A549 (cell line): ENCODE measurements at regions not wholly inside any gene's neighbourhood (a gene's known extent, or its start where the extent isn't known, plus 50 kb on each side); places are given as distances from the start of the nearest gene placed in this dataset.
"Not testable (repeated sequence)": the region's sequence is repeated elsewhere in the genome, so short reads cannot be mapped to it uniquely, and the experiment has no call there.

Source experiments
- ATAC-seq, 2 experiments: fragments of 200-7000 bp in 1 of 2; fragments of >200 bp in 1 of 2; cut with Nextera tagmentation in 1 of 2; cut with Tn5 transposase in 1 of 2; 3 replicates each; pipeline versions ENCODE4 v1.8.0 to v1.9.1; 2018 to 2020; ENCODE audit warnings: mild to moderate bottlenecking in 1 of 2, moderate library complexity in 1 of 2
- CTCF ChIA-PET: fragments of 300-600 bp; sonication (Branson Sonifier 250); formaldehyde crosslinking; extraction: SDS; loops from one replicate; lab custom pipeline; 2021; ENCODE audit warnings: antibody characterized with exemption, inconsistent platforms; lab: Yijun Ruan, JAX
- POLR2A ChIA-PET: fragments of 350-600 bp; formaldehyde crosslinking; extraction: SDS; loops from one replicate; lab custom pipeline; 2021; ENCODE audit warnings: antibody characterized with exemption, inconsistent platforms; lab: Yijun Ruan, JAX
- DNase-seq, 2 experiments: peaks; one replicate each; pipeline versions ENCODE4 v3.0.0 to v3.0.0-alpha.2; 2011 to 2016; ENCODE audit warnings: low read depth in 1 of 2, low spot score in 1 of 2
- FAIRE-seq: peaks from 2 replicates; lab custom pipeline; 2011; peaks lifted over from hg19 to GRCh38; lab: Jason Lieb, UNC
- H3K27ac ChIP-seq, 2 experiments: fragments of >200 bp; sonication (Bioruptor Twin); formaldehyde crosslinking; 3 replicates each; pipeline ENCODE4 v1.5.1; 2016 to 2017
- H3K4me1 ChIP-seq: fragments of >200 bp; sonication (Bioruptor Twin); formaldehyde crosslinking; 3 replicates; pipeline ENCODE4 v1.6.1; 2016
- H3K4me2 ChIP-seq: fragments of >200 bp; sonication (Bioruptor Twin); formaldehyde crosslinking; 3 replicates; pipeline ENCODE4 v1.6.1; 2016
- H3K4me3 ChIP-seq: fragments of >200 bp; sonication (Bioruptor Twin); formaldehyde crosslinking; 3 replicates; pipeline ENCODE4 v1.5.1; 2016
- H3K9me3 ChIP-seq: fragments of >200 bp; sonication (Bioruptor Twin); formaldehyde crosslinking; 3 replicates; pipeline ENCODE4 v1.6.1; 2016
- CBX8 ChIP-seq: fragments of 200-600 bp; sonication (generic); IDR thresholded peaks from 2 replicates; pipeline ENCODE4 v1.6.1; 2016
- FOSB ChIP-seq: fragments of 250-450 bp; sonication (Bioruptor Pico); IDR thresholded peaks from 2 replicates; pipeline ENCODE4 v1.5.0; 2020; ENCODE audit warnings: mild to moderate bottlenecking, moderate library complexity
- FOSL2 ChIP-seq, 2 experiments: fragments of 450-650 bp in 1 of 2; fragments of >200 bp in 1 of 2; sonication (Bioruptor Twin) in 1 of 2; formaldehyde crosslinking; IDR thresholded peaks; 2 replicates each; pipeline versions ENCODE4 v1.5.0 to v1.6.1; 2016 to 2020; ENCODE audit warnings: mild to moderate bottlenecking in 1 of 2, moderate library complexity in 1 of 2
- GATA3 ChIP-seq: IDR thresholded peaks from 2 replicates; pipeline ENCODE4 v1.6.1; 2012; ENCODE audit warnings: borderline replicate concordance
- HEYL ChIP-seq: fragments of 250-450 bp; sonication (Bioruptor Pico); IDR thresholded peaks from 2 replicates; pipeline ENCODE4 v1.8.0; 2021; ENCODE audit warnings: mild to moderate bottlenecking, moderate library complexity
- KDM5A ChIP-seq: fragments of 200-600 bp; sonication (generic); IDR thresholded peaks from 2 replicates; pipeline ENCODE4 v1.6.1; 2016; ENCODE audit warnings: antibody characterized with exemption, mild to moderate bottlenecking
- MAZ ChIP-seq: fragments of 150-350 bp; IDR thresholded peaks from 2 replicates; pipeline ENCODE4 v1.6.1; 2014; ENCODE audit warnings: antibody characterized with exemption, low read depth, low read length, borderline replicate concordance
- MYC ChIP-seq: IDR thresholded peaks from 2 replicates; pipeline ENCODE4 v1.6.1; 2012; ENCODE audit warnings: mild to moderate bottlenecking, inconsistent platforms, low read length, improper control_type of control experiment, borderline replicate concordance
- NR3C1 ChIP-seq: fragments of >200 bp; sonication (Bioruptor Twin); formaldehyde crosslinking; IDR thresholded peaks from 3 replicates; pipeline ENCODE4 v1.6.1; 2017
- POLR2AphosphoS2 ChIP-seq: conservative IDR thresholded peaks from 2 replicates; pipeline ENCODE4 v1.6.1; 2012; ENCODE audit warnings: low read length, improper control_type of control experiment, inconsistent platforms
- RAD21 ChIP-seq, 2 experiments: fragments of >200 bp in 1 of 2; sonication (Bioruptor Twin) in 1 of 2; formaldehyde crosslinking in 1 of 2; IDR thresholded peaks in 1 of 2; conservative IDR thresholded peaks in 1 of 2; 2 replicates in 1 of 2; 3 replicates in 1 of 2; pipeline ENCODE4 v1.6.1; 2012 to 2018; ENCODE audit warnings: inconsistent platforms in 1 of 2
- RFX5 ChIP-seq: fragments of 450-650 bp; IDR thresholded peaks from 2 replicates; pipeline ENCODE4 v1.7.1; 2014; ENCODE audit warnings: antibody characterized with exemption, mild to moderate bottlenecking, moderate library complexity
- RNF2 ChIP-seq: fragments of 200-600 bp; sonication (generic); IDR thresholded peaks from 2 replicates; pipeline ENCODE4 v1.6.1; 2016; ENCODE audit warnings: low read depth, mild to moderate bottlenecking, antibody characterized with exemption, moderate library complexity, borderline replicate concordance
- TP53 ChIP-seq: fragments of 250-450 bp; sonication (Bioruptor Pico); IDR thresholded peaks from 2 replicates; pipeline ENCODE4 v1.5.0; 2021; ENCODE audit warnings: mild to moderate bottlenecking, moderate library complexity
- ZC3H11A ChIP-seq: fragments of 450-650 bp; IDR thresholded peaks from 2 replicates; pipeline ENCODE4 v1.6.1; 2014; ENCODE audit warnings: antibody characterized with exemption, mild to moderate bottlenecking
- ZFP36 ChIP-seq: fragments of 450-650 bp; IDR thresholded peaks from 2 replicates; pipeline ENCODE4 v1.6.1; 2014; ENCODE audit warnings: borderline replicate concordance; ENCODE audit not compliant: partially characterized antibody
- WGBS: methylation state at CpG from one replicate; pipeline ENCODE4 v1.1.6; 2017; ENCODE audit errors: missing lambda C conversion rate; 5-methylcytosine and 5-hydroxymethylcytosine counted together
- TF ChIP-seq, protein P1 (sequence below): fragments of 150-350 bp; IDR thresholded peaks from 2 replicates; pipeline ENCODE4 v1.6.1; 2014; ENCODE audit warnings: low read depth, mild to moderate bottlenecking, low read length
- TF ChIP-seq, protein P2 (sequence below): IDR thresholded peaks from 2 replicates; pipeline ENCODE4 v1.6.1; 2012
- TF ChIP-seq, protein P3 (sequence below): IDR thresholded peaks from 2 replicates; pipeline ENCODE4 v1.6.1; 2012
- TF ChIP-seq, protein P4 (sequence below): fragments of >200 bp; sonication (Bioruptor Twin); formaldehyde crosslinking; IDR thresholded peaks from 3 replicates; pipeline ENCODE4 v1.5.1; 2016
- TF ChIP-seq, protein P5 (sequence below): IDR thresholded peaks from 2 replicates; pipeline ENCODE4 v1.6.1; 2012; ENCODE audit warnings: low read depth, borderline replicate concordance
- TF ChIP-seq, protein P6 (sequence below): fragments of 250-450 bp; sonication (Bioruptor Pico); IDR thresholded peaks from 2 replicates; pipeline ENCODE4 v1.5.0; 2021; ENCODE audit warnings: mild to moderate bottlenecking, moderate library complexity, borderline replicate concordance

DNA sequence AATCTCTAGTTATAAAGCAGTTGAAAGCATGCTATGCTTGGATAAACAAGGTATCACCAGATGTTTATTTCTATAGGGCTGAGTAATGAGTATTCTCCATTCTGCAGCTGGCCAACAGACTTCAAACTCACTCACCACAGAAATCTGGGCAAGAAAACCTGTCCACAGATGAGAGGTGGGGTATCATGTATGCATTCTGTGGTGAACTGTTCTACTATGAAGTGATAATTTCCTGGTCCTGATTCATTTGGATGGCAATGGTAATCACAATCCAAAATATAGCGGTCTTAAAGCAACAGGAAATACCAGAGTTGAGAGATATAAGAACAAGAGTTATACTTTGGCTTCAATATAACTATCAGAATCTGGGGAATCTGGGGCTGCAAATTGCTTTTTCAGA lies 65.9 kb upstream of the EFNA5 start:
- ATAC-seq (no peak), FAIRE-seq (no peak), DNase-seq (no peak)
- CTCF ChIA-PET = no interaction called here
- Histone ChIP-seq H3K27ac (no peak overlapping the region), H3K4me1 (0 out of 3 replicates have a peak, but pooled peaks cover 5% of the 10 kb centered on the region), H3K4me2 (no peak overlapping the region), H3K4me3 (no peak overlapping the region), H3K9me3 (peaks cover 4% of the 10 kb centered on the region; the same call in 1 of the 3 replicates)
- WGBS = 88% methylated on average over 1 of the region's 1 CpG
- POLR2A ChIA-PET = no interaction called here
- TF ChIP-seq, protein P1, sequence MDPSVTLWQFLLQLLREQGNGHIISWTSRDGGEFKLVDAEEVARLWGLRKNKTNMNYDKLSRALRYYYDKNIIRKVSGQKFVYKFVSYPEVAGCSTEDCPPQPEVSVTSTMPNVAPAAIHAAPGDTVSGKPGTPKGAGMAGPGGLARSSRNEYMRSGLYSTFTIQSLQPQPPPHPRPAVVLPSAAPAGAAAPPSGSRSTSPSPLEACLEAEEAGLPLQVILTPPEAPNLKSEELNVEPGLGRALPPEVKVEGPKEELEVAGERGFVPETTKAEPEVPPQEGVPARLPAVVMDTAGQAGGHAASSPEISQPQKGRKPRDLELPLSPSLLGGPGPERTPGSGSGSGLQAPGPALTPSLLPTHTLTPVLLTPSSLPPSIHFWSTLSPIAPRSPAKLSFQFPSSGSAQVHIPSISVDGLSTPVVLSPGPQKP = no peak

DNA sequence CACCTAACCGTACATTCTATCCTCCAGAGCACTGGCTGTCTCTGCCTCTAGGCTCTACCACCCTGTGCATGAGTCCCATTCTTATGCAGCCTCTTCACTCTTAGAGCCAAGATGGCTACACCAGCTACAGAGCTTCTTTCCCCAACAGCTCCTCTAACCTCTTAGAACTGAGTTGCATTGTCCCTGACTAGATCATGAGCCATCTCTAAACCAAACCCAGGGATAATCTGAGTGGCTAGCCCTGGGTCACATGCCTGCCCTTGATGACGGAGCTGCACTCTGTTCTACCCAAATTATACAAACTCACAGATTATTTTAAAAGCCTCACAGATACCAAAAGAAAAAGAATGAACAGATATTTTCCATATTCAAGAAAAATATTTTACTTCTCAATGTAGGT lies 65.4 kb upstream of the EFNA5 start:
- H3K4me2 ChIP-seq, H3K4me3 ChIP-seq, H3K4me1 ChIP-seq, H3K27ac ChIP-seq, CTCF ChIA-PET, DNase-seq, POLR2A ChIA-PET, H3K9me3 ChIP-seq: not testable (repeated sequence)
- 45% methylated on average over 2 of the region's 2 CpGs for WGBS
- FAIRE-seq = peak; percentile 67
- ATAC-seq = peak; percentile 60 to 90; a peak in 5 of 6 replicates

DNA sequence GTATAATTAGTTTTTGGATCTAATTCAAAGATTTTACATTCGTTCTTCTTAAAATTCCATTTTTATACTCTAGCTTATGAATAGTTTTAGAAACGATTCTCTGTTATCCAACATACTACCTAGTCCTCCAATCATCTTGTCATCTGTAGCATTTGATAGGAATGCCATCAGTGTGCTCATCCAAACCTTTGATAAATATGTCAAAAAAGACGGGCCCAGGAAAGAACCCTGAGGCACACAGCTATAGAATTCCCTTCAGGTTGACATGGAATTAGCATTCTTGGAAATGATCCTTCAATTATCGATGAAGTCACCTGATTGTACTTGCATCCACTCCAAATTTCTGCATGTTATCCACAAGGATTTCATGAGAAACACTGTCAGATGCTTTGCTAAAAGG lies 64.8 kb upstream of the EFNA5 start:
- no peak for ATAC-seq
- DNase-seq = no peak
- ChIA-PET CTCF (interaction anchor here (1.0 kb wide), 1 partner anchor 35 kb away, joined by 3 read pairs; no protein-coding TSS in a partner anchor), POLR2A (no interaction called here)
- no peak overlapping the region for H3K4me2 ChIP-seq
- H3K9me3 ChIP-seq = no peaks in the 10 kb centered on the region
- H3K4me3 ChIP-seq = no peak overlapping the region
- FAIRE-seq = no peak
- no peak overlapping the region for H3K27ac ChIP-seq
- TF ChIP-seq TP53 (no peak), RNF2 (no peak), CBX8 (no peak), MYC (no peak), ZC3H11A (no peak), FOSB (CRISPR knock-in tag) (no peak), GATA3 (no peak)
- TF ChIP-seq, protein P2, sequence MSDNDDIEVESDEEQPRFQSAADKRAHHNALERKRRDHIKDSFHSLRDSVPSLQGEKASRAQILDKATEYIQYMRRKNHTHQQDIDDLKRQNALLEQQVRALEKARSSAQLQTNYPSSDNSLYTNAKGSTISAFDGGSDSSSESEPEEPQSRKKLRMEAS = no peak
- TF ChIP-seq, protein P3, sequence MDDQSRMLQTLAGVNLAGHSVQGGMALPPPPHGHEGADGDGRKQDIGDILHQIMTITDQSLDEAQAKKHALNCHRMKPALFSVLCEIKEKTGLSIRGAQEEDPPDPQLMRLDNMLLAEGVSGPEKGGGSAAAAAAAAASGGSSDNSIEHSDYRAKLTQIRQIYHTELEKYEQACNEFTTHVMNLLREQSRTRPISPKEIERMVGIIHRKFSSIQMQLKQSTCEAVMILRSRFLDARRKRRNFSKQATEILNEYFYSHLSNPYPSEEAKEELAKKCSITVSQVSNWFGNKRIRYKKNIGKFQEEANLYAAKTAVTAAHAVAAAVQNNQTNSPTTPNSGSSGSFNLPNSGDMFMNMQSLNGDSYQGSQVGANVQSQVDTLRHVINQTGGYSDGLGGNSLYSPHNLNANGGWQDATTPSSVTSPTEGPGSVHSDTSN = no peak
- TF ChIP-seq, protein P4, sequence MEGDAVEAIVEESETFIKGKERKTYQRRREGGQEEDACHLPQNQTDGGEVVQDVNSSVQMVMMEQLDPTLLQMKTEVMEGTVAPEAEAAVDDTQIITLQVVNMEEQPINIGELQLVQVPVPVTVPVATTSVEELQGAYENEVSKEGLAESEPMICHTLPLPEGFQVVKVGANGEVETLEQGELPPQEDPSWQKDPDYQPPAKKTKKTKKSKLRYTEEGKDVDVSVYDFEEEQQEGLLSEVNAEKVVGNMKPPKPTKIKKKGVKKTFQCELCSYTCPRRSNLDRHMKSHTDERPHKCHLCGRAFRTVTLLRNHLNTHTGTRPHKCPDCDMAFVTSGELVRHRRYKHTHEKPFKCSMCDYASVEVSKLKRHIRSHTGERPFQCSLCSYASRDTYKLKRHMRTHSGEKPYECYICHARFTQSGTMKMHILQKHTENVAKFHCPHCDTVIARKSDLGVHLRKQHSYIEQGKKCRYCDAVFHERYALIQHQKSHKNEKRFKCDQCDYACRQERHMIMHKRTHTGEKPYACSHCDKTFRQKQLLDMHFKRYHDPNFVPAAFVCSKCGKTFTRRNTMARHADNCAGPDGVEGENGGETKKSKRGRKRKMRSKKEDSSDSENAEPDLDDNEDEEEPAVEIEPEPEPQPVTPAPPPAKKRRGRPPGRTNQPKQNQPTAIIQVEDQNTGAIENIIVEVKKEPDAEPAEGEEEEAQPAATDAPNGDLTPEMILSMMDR = no peak
- WGBS = 22% methylated on average over 4 of the region's 4 CpGs
- 0 out of 3 replicates have a peak, but pooled peaks cover 5% of the 10 kb centered on the region for H3K4me1 ChIP-seq

DNA sequence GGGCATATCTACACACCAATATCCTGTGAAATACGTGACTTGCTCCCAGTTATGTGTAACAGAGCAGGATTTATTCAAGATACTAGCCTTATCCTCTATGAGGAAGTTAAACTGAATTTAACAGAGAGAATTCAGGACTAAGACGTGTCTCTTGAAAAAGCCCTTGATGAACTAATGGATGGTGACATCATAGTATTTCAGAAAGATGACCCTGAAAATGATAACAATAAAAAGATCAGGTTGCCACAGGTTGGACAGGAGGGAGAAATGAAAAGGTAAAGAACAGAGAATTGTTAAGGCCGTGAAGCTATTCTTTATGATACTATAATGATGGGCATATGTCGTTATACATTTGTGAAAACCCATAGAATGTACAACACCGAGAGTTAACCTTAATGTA lies 56.2 kb upstream of the EFNA5 start:
- POLR2A ChIA-PET = no interaction called here
- TF ChIP-seq MAZ = no peak
- no peak for TF ChIP-seq ZFP36
- TF ChIP-seq HEYL (CRISPR knock-in tag) = no peak
- no peak for TF ChIP-seq KDM5A
- no peak for TF ChIP-seq NR3C1
- TF ChIP-seq, protein P3 = no peak
- no peak for TF ChIP-seq FOSL2 (IDR thresholded peaks at IDR 0.05)
- TF ChIP-seq FOSL2 (CRISPR knock-in tag; IDR thresholded peaks at IDR 0.05) = no peak
- no peak for TF ChIP-seq RAD21 (conservative IDR thresholded peaks at IDR 0.05 in 1 of 2, IDR thresholded peaks at IDR 0.05 in 1 of 2)
- no peak for TF ChIP-seq POLR2AphosphoS2
- no peak for TF ChIP-seq RFX5
- no peak for TF ChIP-seq ZC3H11A
- TF ChIP-seq, protein P5, sequence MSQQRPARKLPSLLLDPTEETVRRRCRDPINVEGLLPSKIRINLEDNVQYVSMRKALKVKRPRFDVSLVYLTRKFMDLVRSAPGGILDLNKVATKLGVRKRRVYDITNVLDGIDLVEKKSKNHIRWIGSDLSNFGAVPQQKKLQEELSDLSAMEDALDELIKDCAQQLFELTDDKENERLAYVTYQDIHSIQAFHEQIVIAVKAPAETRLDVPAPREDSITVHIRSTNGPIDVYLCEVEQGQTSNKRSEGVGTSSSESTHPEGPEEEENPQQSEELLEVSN = no peak
- TF ChIP-seq, protein P6, sequence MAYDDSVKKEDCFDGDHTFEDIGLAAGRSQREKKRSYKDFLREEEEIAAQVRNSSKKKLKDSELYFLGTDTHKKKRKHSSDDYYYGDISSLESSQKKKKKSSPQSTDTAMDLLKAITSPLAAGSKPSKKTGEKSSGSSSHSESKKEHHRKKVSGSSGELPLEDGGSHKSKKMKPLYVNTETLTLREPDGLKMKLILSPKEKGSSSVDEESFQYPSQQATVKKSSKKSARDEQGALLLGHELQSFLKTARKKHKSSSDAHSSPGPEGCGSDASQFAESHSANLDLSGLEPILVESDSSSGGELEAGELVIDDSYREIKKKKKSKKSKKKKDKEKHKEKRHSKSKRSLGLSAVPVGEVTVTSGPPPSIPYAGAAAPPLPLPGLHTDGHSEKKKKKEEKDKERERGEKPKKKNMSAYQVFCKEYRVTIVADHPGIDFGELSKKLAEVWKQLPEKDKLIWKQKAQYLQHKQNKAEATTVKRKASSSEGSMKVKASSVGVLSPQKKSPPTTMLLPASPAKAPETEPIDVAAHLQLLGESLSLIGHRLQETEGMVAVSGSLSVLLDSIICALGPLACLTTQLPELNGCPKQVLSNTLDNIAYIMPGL (CRISPR knock-in tag) = no peak

More for the DNA sequence above, 56.2 kb upstream of the EFNA5 start:
- no peak for DNase-seq
- Histone ChIP-seq H3K4me3 (no peak overlapping the region), H3K9me3 (0 out of 3 replicates have a peak, but pooled peaks cover under 1% of the 10 kb centered on the region), H3K4me1 (no peaks in the 10 kb centered on the region), H3K27ac (no peak overlapping the region), H3K4me2 (no peak overlapping the region)
- CTCF ChIA-PET = no interaction called here
- no peak for FAIRE-seq
- no peak for ATAC-seq
- WGBS = 62% methylated on average over 5 of the region's 5 CpGs
